Esophagus squamous epithelium (tissue), 5 donors: ENCODE measurements at regions not wholly inside any gene's neighbourhood (a gene's known extent, or its start where the extent isn't known, plus 50 kb on each side); places are given as distances from the start of the nearest gene placed in this dataset.

Experiments used
- DNase-seq: peaks from one replicate; lab custom pipeline; 2025; lab: John Stamatoyannopoulos, UW
- H3K27ac ChIP-seq, 4 donors: fragments of 200-600 bp; sonication (generic); one replicate each; pipeline ENCODE4 v1.5.1; 2016 to 2019; ENCODE audit warnings: mild to moderate bottlenecking in 1 of 4
- H3K27me3 ChIP-seq, 4 donors: fragments of 200-600 bp; sonication (generic); 1 replicate in 3 of 4; 2 replicates in 1 of 4; pipeline versions ENCODE4 v1.5.1 to v1.6.0; 2017 to 2021; ENCODE audit warnings: antibody characterized with exemption in 1 of 4
- H3K36me3 ChIP-seq, 3 donors: fragments of 200-600 bp; sonication (generic); one replicate each; pipeline ENCODE4 v1.5.1; 2016 to 2019
- H3K4me1 ChIP-seq, 3 donors: fragments of 200-600 bp; sonication (generic); one replicate each; pipeline ENCODE4 v1.5.1; 2017 to 2019
- H3K4me3 ChIP-seq, 4 donors: fragments of 200-600 bp; sonication (generic); 1 replicate in 3 of 4; 2 replicates in 1 of 4; pipeline ENCODE4 v1.5.1; 2016 to 2019; ENCODE audit warnings: mild to moderate bottlenecking in 2 of 4, moderate library complexity in 1 of 4
- H3K9me3 ChIP-seq, 3 donors: fragments of 200-600 bp; sonication (generic); one replicate each; pipeline ENCODE4 v1.5.1; 2016 to 2019
- CTCF ChIP-seq, 6 experiments: fragments of 450-650 bp in 4 of 6; fragments of 200-600 bp in 2 of 6; sonication (generic) in 2 of 6; IDR thresholded peaks; one replicate each; pipeline ENCODE4 v1.5.1; 2016 to 2019; ENCODE audit warnings: antibody characterized with exemption in 6 of 6, mild to moderate bottlenecking in 4 of 6, moderate library complexity in 4 of 6
- POLR2A ChIP-seq, 4 donors: fragments of 450-650 bp; IDR thresholded peaks; one replicate each; pipeline ENCODE4 v1.6.1; 2017; ENCODE audit warnings: antibody characterized with exemption in 4 of 4, mild to moderate bottlenecking in 4 of 4, moderate library complexity in 3 of 4
- WGBS, 2 donors: methylation state at CpG; one replicate each; pipeline ENCODE4 v1.1.5; 2018; 5-methylcytosine and 5-hydroxymethylcytosine counted together
- intact Hi-C: fragments of 100-400 bp; cut with DNase I; formaldehyde crosslinking; loops from one replicate; pipeline ENCODE4 v1.15.0; 2022
- donor health status: DM: yes; HTN: yes; CAD: no.

DNA sequence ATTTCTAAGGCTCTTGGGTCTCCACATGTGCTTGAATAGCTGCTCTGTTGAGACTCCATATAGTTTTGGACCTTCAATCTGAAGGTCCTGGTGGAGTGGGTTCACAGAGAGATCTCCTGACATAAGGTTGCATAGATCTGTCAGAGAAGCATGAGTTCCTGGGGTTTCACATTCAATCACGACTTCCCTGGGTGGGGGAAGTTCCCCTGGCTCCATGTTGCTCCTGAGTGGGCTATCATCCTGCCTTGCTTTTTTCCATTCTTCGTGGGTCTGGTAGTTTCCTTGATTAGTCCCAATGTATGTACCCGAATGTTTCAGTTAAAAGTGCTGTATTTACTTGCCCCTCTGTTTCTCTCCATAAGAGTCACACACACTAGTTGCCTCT lies 181.8 kb downstream of the RASSF9 start:
- no peak overlapping the region for H3K4me3 ChIP-seq
- DNase-seq = no peak
- H3K36me3 ChIP-seq = no peaks in the 10 kb centered on the region
- H3K27me3 ChIP-seq = no peaks in the 10 kb centered on the region
- intact Hi-C loops = no loop called here
- peaks cover 0 to 21% (median 0%) of the 10 kb centered on the region in 3 donors for H3K9me3 ChIP-seq
- no peaks in the 10 kb centered on the region for H3K4me1 ChIP-seq
- H3K27ac ChIP-seq = no peak overlapping the region
- TF ChIP-seq CTCF (IDR thresholded peaks at IDR 0.05) (no peak), POLR2A (IDR thresholded peaks at IDR 0.05) (no peak)
- WGBS, 2 donors = 84 to 88% methylated on average over 3 of the region's 3 CpGs

GRCh38 chr12:85656561-85656960 lies 179.6 kb downstream of the RASSF9 start:
- no peak for TF ChIP-seq POLR2A (IDR thresholded peaks at IDR 0.05)

DNA sequence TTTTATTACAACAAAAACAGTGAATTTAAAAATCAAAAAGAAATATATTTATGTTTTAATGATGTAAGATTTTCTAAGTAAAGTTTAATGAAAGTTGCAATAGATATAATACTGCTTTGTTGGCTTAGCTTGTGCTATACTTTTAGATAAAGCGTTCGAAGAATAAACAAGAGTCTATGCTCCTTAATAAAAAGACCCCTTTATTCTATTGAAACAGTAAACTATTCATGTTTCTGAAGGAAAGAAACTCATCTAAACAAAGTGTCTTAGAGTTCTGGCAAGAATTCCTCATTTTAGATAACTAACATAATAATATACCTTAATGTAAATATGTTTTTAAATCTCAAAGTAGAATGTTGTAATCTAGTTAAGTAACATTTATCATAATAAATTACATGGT lies 179.0 kb downstream of the RASSF9 start:
- DNase-seq = no peak
- Histone ChIP-seq H3K9me3 (peaks cover 0 to 10% (median 0%) of the 10 kb centered on the region in 3 donors), H3K4me3 (no peak overlapping the region), H3K27me3 (no peaks in the 10 kb centered on the region), H3K36me3 (no peaks in the 10 kb centered on the region), H3K27ac (no peak overlapping the region), H3K4me1 (no peaks in the 10 kb centered on the region)
- 84 to 86% methylated on average over 2 of the region's 2 CpGs for WGBS, 2 donors
- intact Hi-C loops = no loop called here
- TF ChIP-seq CTCF (IDR thresholded peaks at IDR 0.05) (no peak), POLR2A (IDR thresholded peaks at IDR 0.05) (no peak)

More at GRCh38 chr12:85656561-85656960, 179.6 kb downstream of the RASSF9 start:
- intact Hi-C loops = no loop called here
- H3K27ac ChIP-seq = no peak overlapping the region
- H3K27me3 ChIP-seq = no peaks in the 10 kb centered on the region
- H3K9me3 ChIP-seq = peaks cover 0 to 17% (median 0%) of the 10 kb centered on the region in 3 donors
- H3K4me3 ChIP-seq = no peak overlapping the region
- no peak for DNase-seq
- WGBS, 2 donors = 88 to 92% methylated on average over 2 of the region's 2 CpGs
- H3K36me3 ChIP-seq = no peaks in the 10 kb centered on the region
- H3K4me1 ChIP-seq = no peaks in the 10 kb centered on the region

DNA sequence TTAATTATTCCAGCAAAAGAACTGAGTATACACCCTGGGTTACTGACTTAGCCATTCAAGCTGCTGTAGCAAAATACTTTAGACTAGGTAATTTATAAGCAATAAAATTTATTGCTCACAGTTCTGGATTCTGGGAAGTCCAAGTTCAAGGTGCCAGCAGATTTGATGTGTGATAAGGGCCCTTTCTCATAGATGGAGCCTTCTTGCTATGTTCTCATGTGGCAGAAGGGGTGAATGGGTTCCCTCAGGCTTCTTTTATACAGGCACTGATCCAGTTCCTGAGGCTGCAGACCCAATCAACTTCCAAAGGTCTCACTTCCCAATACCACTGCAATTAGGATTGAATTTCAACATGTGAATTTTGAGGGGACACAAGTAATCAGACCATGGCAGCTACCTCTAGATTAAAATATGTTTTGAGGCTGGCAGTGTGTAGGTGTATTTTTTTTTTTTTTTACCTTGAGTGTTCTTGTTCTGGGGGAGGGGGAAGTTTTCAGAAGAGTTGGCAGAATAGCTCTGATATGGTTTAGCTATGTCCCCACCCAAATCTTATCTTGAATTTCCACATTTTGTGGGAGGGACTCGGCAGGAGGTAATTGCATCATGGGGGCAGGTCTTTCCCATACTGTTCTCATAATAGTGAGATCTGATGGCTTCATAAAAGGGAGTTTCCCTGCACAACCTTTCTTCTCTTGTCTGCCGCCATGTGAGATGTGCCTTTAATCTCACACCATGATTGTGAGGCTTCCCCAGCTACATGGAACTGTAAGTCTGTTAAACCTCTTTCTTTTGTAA lies 178.2 kb downstream of the RASSF9 start:
- Histone ChIP-seq H3K4me1 (no peaks in the 10 kb centered on the region), H3K36me3 (no peaks in the 10 kb centered on the region), H3K27ac (no peak overlapping the region), H3K27me3 (no peaks in the 10 kb centered on the region), H3K9me3 (peaks cover 0 to 10% (median 0%) of the 10 kb centered on the region in 3 donors), H3K4me3 (no peak overlapping the region)
- 83 to 92% methylated on average over 1 to 2 of the region's 2 CpGs for WGBS, 2 donors
- TF ChIP-seq CTCF (IDR thresholded peaks at IDR 0.05) (no peak), POLR2A (IDR thresholded peaks at IDR 0.05) (no peak)
- DNase-seq = no peak
- intact Hi-C loops = no loop called here

- Histone ChIP-seq H3K4me1 (no peaks in the 10 kb centered on the region), H3K4me3 (no peak overlapping the region), H3K27ac (no peak overlapping the region), H3K9me3 (peaks cover 0 to 10% (median 0%) of the 10 kb centered on the region in 3 donors), H3K36me3 (no peaks in the 10 kb centered on the region), H3K27me3 (no peaks in the 10 kb centered on the region)
- no peak for DNase-seq
- intact Hi-C loops = no loop called here
- WGBS, 2 donors = 57 to 76% methylated on average over 5 to 6 of the region's 7 CpGs
- no peak for TF ChIP-seq CTCF (IDR thresholded peaks at IDR 0.05)
- no peak for TF ChIP-seq POLR2A (IDR thresholded peaks at IDR 0.05)
These were observed 176.3 kb downstream of the RASSF9 start for GRCh38 chr12:85659754-85660530.
